NCI-H2029 treated with DMSO at 0.1 percent for 48 hours (cell line): ENCODE measurements at regions not wholly inside any gene's neighbourhood (a gene's known extent, or its start where the extent isn't known, plus 50 kb on each side); places are given as distances from the start of the nearest gene placed in this dataset.
A peak's percentile ranks its signal among the peaks of the same experiment; 100 is the strongest.
"Not testable (repeated sequence)": the region's sequence is repeated elsewhere in the genome, so short reads cannot be mapped to it uniquely, and the experiment has no call there.

Experiments used
- DNase-seq: peaks from one replicate; lab custom pipeline; 2025; lab: John Stamatoyannopoulos, UW

DNA sequence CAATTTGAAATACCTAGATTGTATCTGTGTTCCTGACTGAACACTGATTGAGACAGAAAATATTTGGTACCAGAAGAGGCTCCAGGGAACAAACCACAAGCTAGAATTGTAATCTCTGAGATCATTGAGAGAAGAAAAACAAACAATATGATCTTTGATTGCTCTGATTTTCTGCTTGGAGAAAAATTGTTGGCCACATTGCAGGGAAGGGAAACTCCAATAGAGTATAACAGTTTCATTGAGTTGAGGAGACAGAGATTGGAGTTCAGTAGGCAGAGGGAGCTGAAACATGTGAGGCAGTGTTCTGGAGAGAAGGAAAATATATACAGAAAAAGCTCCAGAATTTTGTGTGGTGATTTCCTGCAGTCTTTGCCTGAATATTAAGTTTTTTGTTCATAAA, 158.2 kb downstream of the C4orf33 start:
- no peak for DNase-seq

DNA sequence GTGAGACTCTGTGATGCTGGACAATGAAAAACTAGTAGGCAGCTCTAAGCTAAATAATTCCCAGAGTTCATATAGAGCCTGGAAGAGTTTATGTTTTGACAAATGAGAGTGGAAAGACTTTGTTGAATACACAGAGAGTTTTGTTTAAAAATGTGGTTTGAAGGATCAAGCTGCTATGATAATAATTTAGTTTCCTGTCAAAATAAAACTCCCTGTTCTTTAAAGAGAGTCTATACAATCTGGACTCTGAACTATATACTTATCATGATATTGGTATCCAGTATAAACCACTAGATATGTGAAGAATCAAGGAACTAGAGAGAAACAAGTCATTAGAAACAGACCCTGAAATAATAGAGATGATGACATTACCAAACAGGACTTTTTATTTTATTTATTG, 158.6 kb downstream of the C4orf33 start:
- DNase-seq, result no peak

DNA sequence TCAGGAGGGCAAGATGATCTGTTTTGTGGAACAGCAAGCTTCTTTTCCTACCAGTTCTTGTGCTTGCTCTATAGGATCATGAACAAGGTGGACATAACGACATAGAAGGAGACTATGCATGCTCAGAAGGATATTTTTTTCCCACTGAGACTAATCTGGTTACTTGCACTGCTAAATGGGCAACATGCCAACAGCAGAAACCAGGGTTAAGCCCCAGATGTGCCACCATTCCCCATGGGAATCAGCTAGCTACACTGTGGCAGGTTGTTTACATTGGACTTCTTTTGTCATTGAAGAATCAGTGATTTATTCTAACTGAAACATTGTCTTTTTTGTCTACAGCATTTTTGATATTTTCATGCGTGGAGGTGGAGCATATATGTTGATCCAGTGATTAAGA, 165.6 kb downstream of the C4orf33 start:
- DNase-seq, result no peak

DNA sequence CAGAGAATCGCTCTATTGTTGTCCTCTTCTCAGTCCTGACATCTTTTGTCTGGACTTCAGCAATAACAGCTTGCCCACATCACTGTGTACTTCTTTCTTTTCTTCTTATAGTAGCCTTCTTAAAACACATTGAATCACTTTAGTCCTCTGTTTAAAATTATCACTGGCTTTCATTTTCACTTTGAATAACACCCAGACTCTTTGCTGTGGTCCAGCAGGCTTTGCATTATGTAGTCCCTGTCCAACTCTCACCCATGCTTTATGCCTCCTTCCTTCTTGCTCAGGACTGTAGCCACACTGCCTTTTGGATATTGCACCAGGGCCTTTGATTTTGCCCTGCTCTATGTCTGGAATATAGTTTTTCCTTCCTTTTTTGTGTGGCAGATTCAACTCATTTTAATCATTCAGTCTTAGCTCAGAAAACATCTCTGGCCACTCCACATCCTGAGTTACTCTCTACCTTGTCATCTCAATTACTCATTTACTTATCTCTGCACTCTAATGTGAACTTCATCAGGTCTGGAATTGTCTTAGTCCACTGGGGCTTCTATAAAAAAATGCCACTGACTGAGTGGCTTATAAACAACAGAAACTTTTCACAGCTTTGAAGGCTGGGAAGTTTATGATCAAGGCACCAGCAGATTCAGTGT, 168.2 kb downstream of the C4orf33 start:
- no peak for DNase-seq

DNA sequence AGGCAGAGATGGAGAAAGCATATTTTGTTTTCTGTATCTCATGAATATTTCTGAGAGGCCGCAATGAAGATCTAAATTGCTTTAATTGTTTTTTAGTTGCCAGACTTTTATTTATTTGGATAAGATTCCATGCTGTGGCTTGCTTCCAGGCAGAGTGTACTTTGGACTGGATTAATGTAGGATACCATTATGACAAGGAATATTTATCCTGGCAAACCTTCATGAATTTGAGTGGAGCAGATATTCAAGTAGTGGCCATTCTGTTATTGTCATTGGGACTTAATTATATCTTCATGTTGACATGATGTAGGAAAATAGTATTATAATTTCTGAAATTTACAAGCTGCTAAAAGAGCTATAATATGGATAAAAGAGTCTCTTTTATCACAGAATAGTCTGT, 182.9 kb downstream of the C4orf33 start:
- peak; percentile 36 for DNase-seq

DNA sequence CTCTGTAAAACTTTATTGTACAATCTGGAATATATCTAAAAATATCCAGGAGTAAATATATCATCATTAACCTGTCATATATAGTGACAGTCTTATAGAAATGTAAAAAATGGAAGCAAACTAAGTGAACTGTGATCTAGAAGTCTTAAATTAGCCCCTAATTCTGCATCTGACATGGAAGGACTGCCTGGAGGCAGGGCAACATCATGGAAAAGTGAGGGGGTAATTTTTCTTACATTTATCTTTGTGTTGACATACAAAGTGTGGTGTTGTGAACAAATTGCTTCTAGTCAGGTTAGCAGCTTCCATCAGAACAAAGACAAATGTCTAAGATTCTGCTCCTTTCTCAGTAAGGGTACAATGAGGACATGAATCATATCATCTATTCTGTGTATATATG, 186.3 kb downstream of the C4orf33 start:
- DNase-seq, result no peak

DNA sequence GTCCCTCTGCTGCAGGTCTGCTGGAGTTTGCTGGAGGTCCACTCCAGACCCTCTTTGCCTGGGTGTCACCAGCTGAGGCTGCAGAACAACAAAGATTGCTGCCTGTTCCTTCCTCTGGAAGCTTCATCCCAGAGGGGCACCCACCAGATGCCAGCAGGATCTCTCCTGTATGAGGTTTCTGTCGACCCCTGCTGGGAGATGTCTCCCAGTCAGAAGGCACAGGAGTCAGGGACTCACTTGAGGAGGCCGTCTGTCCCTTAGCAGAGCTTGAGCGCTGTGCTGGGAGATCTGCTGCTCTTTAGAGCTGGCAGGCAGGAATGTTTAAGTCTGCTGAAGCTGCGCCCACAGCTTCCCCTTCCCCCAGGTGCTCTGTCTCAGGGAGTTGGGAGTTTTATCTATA, 196.2 kb downstream of the C4orf33 start:
- not testable (repeated sequence) for DNase-seq

DNA sequence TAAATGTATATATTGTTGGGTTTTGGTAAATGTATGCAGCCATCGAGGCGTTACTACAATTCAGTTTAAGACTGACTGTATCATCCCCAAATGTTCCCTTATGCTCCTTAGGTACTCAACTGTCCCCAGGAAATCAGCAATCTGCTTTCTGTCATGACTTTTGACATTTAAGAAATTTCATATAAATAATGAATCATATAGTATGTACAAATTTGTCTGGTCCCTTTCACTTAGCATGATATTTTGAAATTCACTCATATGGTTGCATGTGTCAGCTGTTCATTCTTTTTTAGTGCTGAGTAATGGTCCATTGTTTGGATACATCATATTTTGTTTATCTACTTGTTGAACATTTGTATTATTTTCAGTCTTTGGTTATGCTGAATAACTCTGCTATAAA, 218.8 kb downstream of the C4orf33 start:
- no peak for DNase-seq

DNA sequence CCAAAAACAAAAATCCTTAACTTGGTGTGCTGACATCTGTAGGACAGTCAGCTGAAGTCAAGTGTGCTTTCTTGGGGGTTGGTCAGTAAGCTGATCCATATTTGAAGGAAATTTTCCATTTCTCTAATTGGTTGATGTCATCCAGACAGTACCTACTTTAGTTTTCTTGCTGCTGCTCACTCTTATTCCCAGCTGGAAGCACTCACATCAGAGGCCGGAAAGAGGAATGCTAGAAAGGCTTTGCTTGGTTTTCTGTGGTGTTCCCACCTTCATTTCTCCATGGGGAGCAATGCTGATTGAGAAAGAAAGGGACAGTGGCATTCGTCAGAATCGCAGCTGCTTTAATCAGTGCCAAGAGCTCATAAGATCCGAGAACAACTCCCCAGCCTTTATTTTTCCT, 227.0 kb downstream of the C4orf33 start:
- DNase-seq, result no peak

DNA sequence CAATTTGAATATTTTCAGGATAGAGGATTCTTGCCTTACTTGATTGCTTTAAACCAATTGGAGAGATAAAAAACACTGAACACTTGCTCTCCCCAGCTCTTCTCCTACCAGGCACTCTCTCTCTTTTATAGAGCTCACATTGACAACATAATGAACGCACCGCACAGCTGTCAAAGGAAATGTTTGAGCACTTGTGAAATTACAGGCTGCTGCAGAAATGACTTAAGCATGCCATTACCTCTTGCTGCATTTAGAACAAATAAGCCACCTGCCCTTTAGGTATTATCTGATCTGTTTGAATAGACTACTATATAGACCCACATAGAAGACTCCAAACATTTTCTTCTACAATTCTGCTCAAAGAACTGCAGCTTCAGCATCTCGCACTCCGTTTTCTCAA, 227.7 kb downstream of the C4orf33 start:
- DNase-seq, result peak; percentile 63

DNA sequence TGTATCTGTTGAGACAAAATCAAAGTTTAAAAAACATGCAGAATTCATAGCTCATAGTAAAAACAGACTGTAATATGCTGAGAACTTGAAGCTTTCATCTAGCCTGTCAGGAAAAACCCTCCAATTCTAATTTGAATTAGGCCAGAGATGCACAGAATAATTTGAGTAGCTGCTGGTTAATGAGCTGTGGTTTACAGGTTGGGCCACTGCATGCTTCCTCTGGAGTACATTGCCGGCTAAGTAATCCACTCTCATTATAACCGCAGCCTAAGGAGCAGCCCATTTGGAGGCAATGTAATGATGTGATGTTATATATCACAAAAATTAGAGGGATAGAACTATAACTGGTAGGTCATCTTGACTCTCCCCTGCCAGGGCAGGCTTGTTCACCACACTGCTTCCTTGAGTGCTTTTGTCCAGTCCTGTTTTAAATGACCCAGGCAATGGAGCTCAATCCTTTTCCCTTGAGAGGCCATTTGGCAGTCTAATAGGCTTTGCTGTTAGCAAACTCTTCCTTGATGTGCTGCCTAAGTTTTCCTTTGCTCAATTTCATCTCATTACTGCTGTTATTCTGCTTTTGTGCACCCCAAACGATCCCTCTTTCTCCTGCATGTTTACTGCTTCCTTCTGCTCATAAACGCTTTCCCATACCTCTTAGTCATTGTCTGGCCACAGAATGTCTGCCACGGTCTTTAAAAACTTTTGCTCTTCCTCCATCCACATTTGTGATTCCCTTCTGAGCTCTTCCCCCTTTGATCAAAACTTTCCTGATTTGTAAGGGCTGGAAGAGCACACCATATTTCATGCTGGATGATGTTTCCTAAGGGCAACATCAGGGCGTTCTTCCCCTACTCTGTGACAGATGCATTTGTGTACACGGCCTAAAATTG, 230.9 kb downstream of the C4orf33 start:
- no peak for DNase-seq

DNA sequence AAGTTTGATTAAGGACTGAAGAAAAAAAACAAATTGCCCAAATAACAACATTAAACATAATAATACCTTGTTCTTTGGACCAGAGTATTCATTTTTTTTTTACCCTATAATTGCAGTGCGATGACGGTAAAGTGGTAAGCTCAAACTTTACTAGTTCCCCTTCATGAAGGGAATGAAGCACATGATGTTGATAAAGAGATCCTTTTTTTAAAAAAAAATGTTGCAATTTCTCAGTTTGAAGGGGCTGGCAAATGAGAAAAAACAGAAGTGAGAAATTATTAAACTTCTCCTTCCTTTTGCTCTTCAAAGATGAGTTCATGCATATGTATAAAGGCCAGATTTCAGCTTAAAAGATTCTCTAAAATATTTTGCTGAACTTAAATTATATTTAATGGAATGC, 231.7 kb downstream of the C4orf33 start:
- no peak for DNase-seq

DNA sequence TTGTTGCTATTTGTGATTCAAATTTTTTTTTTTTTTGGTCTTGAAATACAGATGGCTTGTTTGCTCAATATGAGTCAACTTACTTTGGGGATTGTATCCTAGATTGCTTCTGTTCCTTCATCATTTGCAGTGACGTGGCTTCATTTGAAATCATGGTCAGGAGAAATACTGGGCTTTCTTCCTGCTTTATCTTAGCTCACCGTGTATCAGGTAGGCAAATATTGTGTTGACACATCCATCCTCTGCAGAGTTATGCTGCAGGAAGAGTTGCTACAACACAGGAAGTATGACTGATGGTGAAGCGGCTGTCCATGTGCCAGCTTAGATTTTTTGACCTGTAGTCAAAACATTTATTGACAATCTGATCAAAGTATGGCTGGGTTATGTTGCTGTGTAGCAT, 232.2 kb downstream of the C4orf33 start:
- DNase-seq, result no peak

DNA sequence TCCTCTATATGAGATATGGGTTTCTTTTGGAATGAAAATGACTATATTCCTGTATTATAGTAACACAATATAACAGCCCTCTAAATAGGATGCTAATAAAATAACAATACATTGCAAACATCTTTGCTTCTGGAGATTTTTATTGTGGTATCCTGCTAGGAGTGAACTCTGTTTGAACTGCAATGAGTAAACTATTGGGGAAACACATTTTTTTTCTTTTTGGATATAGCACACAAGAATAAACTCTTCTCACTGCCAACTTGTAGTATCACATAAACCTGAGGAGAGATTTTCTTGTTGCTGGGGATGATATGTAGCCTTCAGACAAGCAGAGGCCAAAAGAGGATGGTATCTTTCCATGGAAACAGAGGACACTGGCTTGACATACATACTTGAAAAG, 238.2 kb downstream of the C4orf33 start:
- no peak for DNase-seq

DNA sequence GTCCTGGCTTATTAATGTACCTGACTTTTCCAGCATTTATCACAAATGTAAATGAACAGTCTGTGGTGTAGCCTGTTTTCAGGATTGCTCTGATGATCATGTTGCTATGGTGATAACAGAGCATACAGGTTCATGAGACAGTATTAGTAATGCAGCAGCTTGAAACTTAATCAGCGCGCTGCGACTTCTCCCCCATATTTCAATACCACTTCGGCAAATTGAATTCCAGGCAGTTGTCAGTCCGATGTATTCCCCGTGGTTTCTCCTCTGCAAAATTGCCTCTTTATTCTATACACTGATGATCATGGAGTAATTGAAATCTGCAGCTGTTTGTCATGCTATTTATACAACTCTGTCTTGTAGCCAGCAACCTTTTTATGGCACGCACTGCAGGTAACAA, 239.3 kb downstream of the C4orf33 start:
- DNase-seq, result no peak

DNA sequence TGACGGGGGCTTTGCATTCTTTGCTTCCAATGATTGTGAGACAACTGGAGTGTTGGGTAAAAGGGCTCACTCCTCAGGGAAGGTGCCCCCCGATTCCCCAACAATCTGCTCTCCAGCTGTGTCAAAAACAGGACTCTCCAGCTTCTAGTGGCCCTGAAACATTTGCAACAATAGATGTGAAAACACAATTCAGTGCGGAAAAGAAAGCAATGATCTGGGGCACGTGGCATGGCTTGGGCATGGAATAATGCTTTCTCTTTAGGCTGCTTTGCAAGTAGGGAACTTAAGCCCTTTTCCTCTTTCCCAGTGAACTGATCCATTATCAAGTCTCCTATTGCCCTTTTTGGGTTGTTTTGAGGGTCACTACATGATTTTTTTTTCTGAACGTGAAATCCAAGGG, 239.9 kb downstream of the C4orf33 start:
- DNase-seq, result peak; percentile 16

DNA sequence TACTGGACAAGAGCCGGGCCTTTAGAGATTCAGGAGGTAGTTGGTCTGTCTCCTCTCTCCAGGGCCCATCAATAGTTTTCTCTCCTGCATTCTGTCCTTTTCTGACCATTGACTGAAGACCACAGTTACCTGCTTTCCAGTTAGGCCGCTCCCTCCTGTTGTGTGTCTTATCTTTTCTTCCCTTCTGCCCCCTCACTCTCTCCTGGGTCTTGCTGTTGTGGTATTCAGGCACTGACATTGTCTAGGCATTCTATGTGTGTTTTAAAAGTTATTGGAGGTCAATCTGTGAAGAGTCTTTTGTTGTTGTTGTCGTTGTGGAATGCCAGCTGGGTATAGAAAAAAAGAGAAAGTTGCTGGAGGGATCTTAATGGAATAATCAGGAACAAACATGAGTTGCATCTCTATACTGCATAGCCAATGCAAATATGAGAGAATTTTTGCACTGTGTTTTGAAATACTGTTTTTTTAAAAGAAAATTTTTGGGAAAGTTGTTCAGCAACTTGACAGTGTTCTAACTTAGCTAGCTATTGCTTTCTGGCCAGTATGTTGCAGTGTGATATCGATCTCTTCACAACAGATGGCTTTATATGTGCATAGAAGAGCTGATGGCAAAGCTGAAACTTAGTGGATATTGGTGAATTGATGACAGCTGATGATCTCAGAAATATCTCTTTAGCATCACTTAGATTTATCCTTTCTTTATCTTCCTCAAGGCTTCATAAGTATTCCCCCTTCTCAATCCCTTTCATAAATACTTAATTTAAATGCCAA, 240.7 kb downstream of the C4orf33 start:
- no peak for DNase-seq

DNA sequence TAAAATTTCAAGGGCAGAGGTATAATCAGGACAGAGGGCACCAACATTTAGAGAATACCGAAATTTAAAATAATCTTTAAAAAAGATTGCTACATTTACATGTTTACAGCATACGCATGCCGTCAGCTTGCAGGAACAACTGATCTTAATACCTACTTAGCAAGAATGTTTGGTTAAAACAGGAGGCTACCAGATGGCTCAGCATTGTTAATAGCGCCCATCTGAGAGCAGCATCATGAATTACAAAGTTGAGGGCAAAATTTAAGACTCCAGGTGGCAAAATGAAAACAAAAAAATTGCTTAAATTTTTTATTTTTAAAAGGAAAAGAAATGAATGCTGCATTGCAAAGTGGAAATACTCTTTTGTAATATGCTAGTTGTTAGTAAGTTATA, 241.3 kb downstream of the C4orf33 start:
- no peak for DNase-seq

DNA sequence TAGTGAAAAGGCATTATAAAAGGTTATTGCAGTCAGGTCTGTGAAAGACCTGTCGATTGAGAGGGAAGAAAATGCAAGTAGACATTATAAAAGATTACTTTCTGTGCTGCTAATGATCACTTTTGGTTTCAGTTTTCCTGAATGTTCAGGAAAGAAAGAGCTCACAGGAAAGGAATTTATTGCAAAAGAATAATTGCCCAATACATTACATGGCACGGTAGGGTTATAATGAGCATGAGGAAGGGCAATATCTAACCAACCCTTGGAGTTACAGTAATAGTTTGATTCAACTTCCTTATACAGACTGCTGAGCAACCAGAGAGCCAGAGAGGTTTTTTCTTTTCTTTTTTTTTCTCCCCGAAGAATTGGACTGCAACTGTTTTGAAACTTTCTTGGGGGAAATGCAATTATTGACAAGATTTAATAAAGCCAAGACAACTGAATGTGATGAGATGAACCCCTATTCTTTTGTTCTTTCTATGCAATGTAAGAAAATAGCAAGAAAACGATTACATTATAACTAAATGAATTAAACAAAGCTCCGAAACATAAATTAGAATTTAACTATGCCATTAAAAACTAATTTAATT, 247.0 kb downstream of the C4orf33 start:
- DNase-seq, result no peak

DNA sequence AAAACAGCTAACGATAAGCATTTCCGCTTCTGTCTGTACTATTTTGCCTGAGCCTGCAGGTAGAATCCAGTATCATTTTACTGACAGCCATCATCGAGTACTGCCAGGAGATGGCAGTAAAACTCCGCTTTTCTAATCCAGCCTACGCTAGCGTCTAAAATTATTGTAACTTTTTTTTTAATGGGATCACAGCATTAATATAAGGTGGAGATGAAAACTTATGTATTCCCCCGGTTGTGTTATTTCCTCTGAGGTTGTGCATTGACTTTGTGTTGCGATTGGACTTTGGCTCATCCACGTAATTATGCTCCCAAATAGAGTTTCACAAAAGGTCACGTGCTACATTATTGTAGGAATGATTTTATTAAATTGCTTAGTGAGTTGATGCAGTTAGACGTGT, 248.1 kb downstream of the C4orf33 start:
- DNase-seq, result peak; percentile 31

DNA sequence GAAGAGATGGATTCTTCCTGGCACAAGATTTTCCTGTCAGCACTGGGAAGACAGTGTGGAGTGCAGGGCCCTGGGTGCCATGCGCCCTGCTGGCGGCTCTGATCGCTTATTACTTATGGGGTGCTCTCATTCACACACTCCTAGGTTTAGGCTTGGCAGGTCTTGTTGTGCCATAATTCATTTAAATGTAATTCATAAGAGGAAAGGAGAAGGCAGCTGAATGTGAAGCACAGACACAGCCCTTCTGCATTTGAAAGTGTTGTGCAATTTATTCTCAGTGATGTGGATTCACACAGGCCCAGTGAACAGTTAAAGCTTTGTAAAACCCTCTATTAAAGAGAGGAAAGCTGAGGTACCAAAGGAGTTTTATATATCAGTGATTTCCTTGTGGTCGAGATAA, 249.7 kb downstream of the C4orf33 start:
- no peak for DNase-seq

DNA sequence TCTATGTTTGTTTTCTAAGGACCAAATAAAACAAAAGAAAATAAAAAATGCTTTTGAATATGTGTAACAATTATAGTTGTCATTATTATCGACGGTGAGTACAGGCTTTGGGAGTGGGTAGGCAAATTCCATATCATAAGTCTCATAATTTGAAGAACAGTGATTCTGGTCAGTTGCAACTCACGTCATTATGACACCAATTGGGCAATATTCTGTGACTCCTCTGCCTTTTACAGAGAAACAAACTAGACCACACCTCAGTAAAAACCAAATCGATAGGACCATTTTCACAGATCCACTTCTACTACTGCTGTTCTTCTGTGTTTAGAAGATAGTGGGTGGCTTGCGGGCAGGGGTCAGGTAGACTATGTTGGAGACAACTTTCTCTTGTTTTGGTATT, 250.1 kb downstream of the C4orf33 start:
- DNase-seq, result no peak

DNA sequence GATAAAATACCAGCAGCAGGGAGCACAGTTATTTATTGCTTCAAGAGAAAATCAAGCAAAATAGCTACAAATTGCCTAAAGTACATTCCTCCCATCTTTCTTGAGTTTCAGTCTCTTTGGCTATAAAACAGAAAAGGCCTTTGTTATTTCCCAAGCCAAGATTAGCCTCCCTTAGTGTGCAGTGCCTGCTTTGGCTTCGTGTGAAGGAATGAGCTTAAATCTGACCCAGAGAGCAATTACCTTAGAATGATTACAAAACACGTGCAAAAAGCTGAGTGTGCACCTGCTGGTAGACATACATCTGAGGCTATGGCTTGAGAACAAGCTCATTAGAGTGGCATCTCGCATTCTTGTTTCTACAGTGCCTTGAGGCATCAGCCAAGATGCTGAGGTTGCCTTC, 250.8 kb downstream of the C4orf33 start:
- DNase-seq, result no peak
